H7 (cell line): ENCODE measurements at regions not wholly inside any gene's neighbourhood (a gene's known extent, or its start where the extent isn't known, plus 50 kb on each side); places are given as distances from the start of the nearest gene placed in this dataset.

Experiments used
- DNase-seq: peaks from one replicate; pipeline ENCODE4 v3.0.0; 2012
- H3K27me3 ChIP-seq: 2 replicates; pipeline ENCODE4 v1.6.0; 2011; ENCODE audit warnings: mild to moderate bottlenecking, low read length; ENCODE audit not compliant: control insufficient read depth, insufficient read depth
- H3K36me3 ChIP-seq: replicated peaks from 2 replicates; pipeline ENCODE4 v1.5.1; 2011; ENCODE audit warnings: low read length; ENCODE audit not compliant: control insufficient read depth, insufficient read depth
- H3K4me3 ChIP-seq: 2 replicates; pipeline ENCODE4 v1.5.1; 2011; ENCODE audit warnings: low read depth, mild to moderate bottlenecking, control low read depth, low read length, moderate library complexity; ENCODE audit not compliant: insufficient read depth

GRCh38 chr20:40319741-40320516 lies 369.1 kb downstream of the MAFB start:
- Histone ChIP-seq H3K36me3 (no peaks in the 10 kb centered on the region), H3K4me3 (no peak overlapping the region), H3K27me3 (no peaks in the 10 kb centered on the region)
- DNase-seq = no peak

GRCh38 chr20:40319056-40319455 lies 370.0 kb downstream of the MAFB start:
- Histone ChIP-seq H3K4me3 (no peak overlapping the region), H3K36me3 (no peaks in the 10 kb centered on the region), H3K27me3 (no peaks in the 10 kb centered on the region)
- no peak for DNase-seq

- no peaks in the 10 kb centered on the region for H3K27me3 ChIP-seq
- H3K4me3 ChIP-seq = no peak overlapping the region
- no peak for DNase-seq
- H3K36me3 ChIP-seq = no peaks in the 10 kb centered on the region
These were observed 371.8 kb downstream of the MAFB start for GRCh38 chr20:40317156-40317790.

GRCh38 chr20:40314278-40314677 lies 374.8 kb downstream of the MAFB start:
- DNase-seq = no peak
- no peaks in the 10 kb centered on the region for H3K36me3 ChIP-seq
- H3K4me3 ChIP-seq = no peak overlapping the region
- H3K27me3 ChIP-seq = no peaks in the 10 kb centered on the region

- no peak for DNase-seq
- no peak overlapping the region for H3K4me3 ChIP-seq
- no peaks in the 10 kb centered on the region for H3K27me3 ChIP-seq
- no peaks in the 10 kb centered on the region for H3K36me3 ChIP-seq
These were observed 375.3 kb downstream of the MAFB start for GRCh38 chr20:40313730-40314129.

- Histone ChIP-seq H3K36me3 (no peaks in the 10 kb centered on the region), H3K4me3 (no peak overlapping the region), H3K27me3 (no peaks in the 10 kb centered on the region)
- no peak for DNase-seq
These were observed 379.3 kb downstream of the MAFB start for GRCh38 chr20:40309731-40310130.

- no peaks in the 10 kb centered on the region for H3K27me3 ChIP-seq
- DNase-seq = no peak
- no peaks in the 10 kb centered on the region for H3K36me3 ChIP-seq
- no peak overlapping the region for H3K4me3 ChIP-seq
These were observed 381.0 kb downstream of the MAFB start for GRCh38 chr20:40307997-40308396.

- Histone ChIP-seq H3K4me3 (no peak overlapping the region), H3K36me3 (no peaks in the 10 kb centered on the region), H3K27me3 (no peaks in the 10 kb centered on the region)
- no peak for DNase-seq
These were observed 381.8 kb downstream of the MAFB start for GRCh38 chr20:40307268-40307667.

GRCh38 chr20:40305303-40305702 lies 383.7 kb downstream of the MAFB start:
- Histone ChIP-seq H3K36me3 (no peaks in the 10 kb centered on the region), H3K4me3 (no peak overlapping the region), H3K27me3 (no peaks in the 10 kb centered on the region)
- DNase-seq = no peak

- no peak for DNase-seq
- Histone ChIP-seq H3K4me3 (no peak overlapping the region), H3K36me3 (no peaks in the 10 kb centered on the region), H3K27me3 (no peaks in the 10 kb centered on the region)
These were observed 384.9 kb downstream of the MAFB start for GRCh38 chr20:40304119-40304613.

GRCh38 chr20:40294747-40295146 lies 394.3 kb downstream of the MAFB start:
- H3K4me3 ChIP-seq = no peak overlapping the region
- H3K27me3 ChIP-seq = no peaks in the 10 kb centered on the region
- DNase-seq = no peak
- H3K36me3 ChIP-seq = no peaks in the 10 kb centered on the region

- DNase-seq = no peak
- Histone ChIP-seq H3K27me3 (no peaks in the 10 kb centered on the region), H3K36me3 (no peaks in the 10 kb centered on the region), H3K4me3 (no peak overlapping the region)
These were observed 394.9 kb downstream of the MAFB start for GRCh38 chr20:40294175-40294574.

- H3K27me3 ChIP-seq = no peaks in the 10 kb centered on the region
- DNase-seq = no peak
- H3K36me3 ChIP-seq = no peaks in the 10 kb centered on the region
- no peak overlapping the region for H3K4me3 ChIP-seq
These were observed 395.3 kb downstream of the MAFB start for GRCh38 chr20:40293740-40294139.

- Histone ChIP-seq H3K36me3 (no peaks in the 10 kb centered on the region), H3K4me3 (no peak overlapping the region), H3K27me3 (no peaks in the 10 kb centered on the region)
- no peak for DNase-seq
These were observed 397.4 kb downstream of the MAFB start for GRCh38 chr20:40291493-40292135.

GRCh38 chr20:40287683-40288082 lies 401.4 kb downstream of the MAFB start:
- no peaks in the 10 kb centered on the region; the same call in 1 of the 2 replicates for H3K36me3 ChIP-seq
- no peak for DNase-seq
- H3K4me3 ChIP-seq = no peak overlapping the region
- no peaks in the 10 kb centered on the region for H3K27me3 ChIP-seq
